Gastroesophageal sphincter (tissue), 4 donors: ENCODE measurements at regions not wholly inside any gene's neighbourhood (a gene's known extent, or its start where the extent isn't known, plus 50 kb on each side); places are given as distances from the start of the nearest gene placed in this dataset.

Experiments
- ATAC-seq: fragments of 150-250 bp; one replicate; pipeline ENCODE4 v1.9.1; 2016; ENCODE audit warnings: mild to moderate bottlenecking, moderate library complexity
- H3K27ac ChIP-seq, 4 donors: fragments of 200-600 bp; sonication (generic) in 3 of 4; 1 replicate in 3 of 4; 2 replicates in 1 of 4; pipeline ENCODE4 v1.5.1; 2016 to 2019
- H3K27me3 ChIP-seq: fragments of 200-600 bp; sonication (generic); one replicate; pipeline ENCODE4 v1.5.1; 2019
- H3K36me3 ChIP-seq, 2 donors: fragments of 200-600 bp; sonication (generic); one replicate each; pipeline ENCODE4 v1.5.1; 2019; ENCODE audit warnings: control low read depth in 1 of 2
- H3K4me1 ChIP-seq, 3 donors: fragments of 200-600 bp; sonication (generic); 1 replicate in 2 of 3; 2 replicates in 1 of 3; pipeline ENCODE4 v1.5.1; 2016 to 2019; ENCODE audit warnings: control low read depth in 2 of 3
- H3K4me3 ChIP-seq, 2 donors: fragments of 200-600 bp; sonication (generic); one replicate each; pipeline ENCODE4 v1.5.1; 2019; ENCODE audit warnings: mild to moderate bottlenecking in 1 of 2, moderate library complexity in 1 of 2
- H3K9me3 ChIP-seq, 3 donors: fragments of 200-600 bp; sonication (generic); one replicate each; pipeline ENCODE4 v1.5.1; 2017 to 2019; ENCODE audit warnings: control low read depth in 2 of 3
- EP300 ChIP-seq: sonication (generic); formaldehyde crosslinking; IDR thresholded peaks from one replicate; pipeline ENCODE4 v1.6.1; 2017; ENCODE audit warnings: antibody characterized with exemption, mild to moderate bottlenecking
- POLR2A ChIP-seq, 2 donors: fragments of 450-650 bp; IDR thresholded peaks; one replicate each; pipeline ENCODE4 v1.6.1; 2017; ENCODE audit warnings: antibody characterized with exemption in 2 of 2, mild to moderate bottlenecking in 2 of 2, moderate library complexity in 1 of 2
- POLR2AphosphoS5 ChIP-seq: sonication (generic); formaldehyde crosslinking; IDR thresholded peaks from one replicate; pipeline ENCODE4 v1.6.1; 2017; ENCODE audit warnings: antibody characterized with exemption
- WGBS, 2 donors: methylation state at CpG; one replicate each; pipeline ENCODE4 v1.1.5; 2018; ENCODE audit warnings: low coverage in 1 of 2; 5-methylcytosine and 5-hydroxymethylcytosine counted together
- TF ChIP-seq, protein P1 (sequence below), 4 experiments: fragments of 200-600 bp in 2 of 4; fragments of 450-650 bp in 2 of 4; sonication (generic) in 1 of 4; IDR thresholded peaks; one replicate each; pipeline ENCODE4 v1.5.1; 2017 to 2019; ENCODE audit warnings: antibody characterized with exemption in 4 of 4, mild to moderate bottlenecking in 2 of 4, moderate library complexity in 2 of 4

DNA sequence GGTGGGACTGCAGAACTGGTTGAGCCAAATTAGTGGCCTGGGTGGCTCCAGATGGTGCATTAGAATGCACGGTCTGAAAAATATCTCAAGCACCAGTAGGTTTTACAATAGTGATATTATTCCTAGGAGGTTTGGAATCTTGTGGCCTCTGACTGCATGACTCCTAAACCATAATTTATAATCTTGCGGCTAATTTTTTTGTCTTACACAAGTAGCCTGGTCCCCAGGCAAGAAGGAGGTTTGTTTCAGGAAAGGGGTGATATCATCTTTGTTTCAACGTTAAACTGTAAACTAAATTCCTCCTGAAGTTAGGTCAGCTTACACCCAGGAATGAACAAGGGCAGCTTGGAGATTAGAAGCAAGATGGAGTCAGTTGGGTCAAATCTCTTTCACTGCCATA is 98.9 kb upstream of the ARL4C start:
- ATAC-seq: no peak
- 67 to 68% methylated on average over 1 to 2 of the region's 3 CpGs for WGBS, 2 donors
- Histone ChIP-seq H3K4me1 (no peaks in the 10 kb centered on the region), H3K4me3 (no peak overlapping the region), H3K9me3 (no peaks in the 10 kb centered on the region), H3K36me3 (no peaks in the 10 kb centered on the region), H3K27me3 (no peaks in the 10 kb centered on the region), H3K27ac (no peak overlapping the region)
- TF ChIP-seq, protein P1, sequence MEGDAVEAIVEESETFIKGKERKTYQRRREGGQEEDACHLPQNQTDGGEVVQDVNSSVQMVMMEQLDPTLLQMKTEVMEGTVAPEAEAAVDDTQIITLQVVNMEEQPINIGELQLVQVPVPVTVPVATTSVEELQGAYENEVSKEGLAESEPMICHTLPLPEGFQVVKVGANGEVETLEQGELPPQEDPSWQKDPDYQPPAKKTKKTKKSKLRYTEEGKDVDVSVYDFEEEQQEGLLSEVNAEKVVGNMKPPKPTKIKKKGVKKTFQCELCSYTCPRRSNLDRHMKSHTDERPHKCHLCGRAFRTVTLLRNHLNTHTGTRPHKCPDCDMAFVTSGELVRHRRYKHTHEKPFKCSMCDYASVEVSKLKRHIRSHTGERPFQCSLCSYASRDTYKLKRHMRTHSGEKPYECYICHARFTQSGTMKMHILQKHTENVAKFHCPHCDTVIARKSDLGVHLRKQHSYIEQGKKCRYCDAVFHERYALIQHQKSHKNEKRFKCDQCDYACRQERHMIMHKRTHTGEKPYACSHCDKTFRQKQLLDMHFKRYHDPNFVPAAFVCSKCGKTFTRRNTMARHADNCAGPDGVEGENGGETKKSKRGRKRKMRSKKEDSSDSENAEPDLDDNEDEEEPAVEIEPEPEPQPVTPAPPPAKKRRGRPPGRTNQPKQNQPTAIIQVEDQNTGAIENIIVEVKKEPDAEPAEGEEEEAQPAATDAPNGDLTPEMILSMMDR (IDR thresholded peaks at IDR 0.05): no peak
- TF ChIP-seq POLR2A (IDR thresholded peaks at IDR 0.05): no peak
- no peak for TF ChIP-seq EP300
- no peak for TF ChIP-seq POLR2AphosphoS5

DNA sequence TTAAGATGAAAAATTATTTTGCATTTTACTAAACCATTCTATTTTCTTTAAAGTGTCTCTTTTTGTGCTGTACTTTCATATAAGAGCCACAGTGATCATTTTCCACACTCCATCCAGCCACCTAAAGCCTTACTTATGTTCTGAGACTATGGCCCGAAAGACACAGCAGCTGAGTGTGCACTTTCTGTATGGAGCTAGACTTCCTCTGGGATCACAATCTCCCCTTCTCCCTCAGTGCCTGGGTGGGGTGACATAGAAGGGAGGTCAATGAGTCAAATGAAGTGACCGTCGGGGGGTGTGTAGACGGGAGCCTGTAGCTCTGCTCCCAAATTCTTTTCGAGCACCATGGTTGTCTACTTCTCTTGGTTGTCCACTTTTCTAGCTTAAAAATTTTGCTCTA is 97.8 kb upstream of the ARL4C start:
- no peak overlapping the region for H3K27ac ChIP-seq
- H3K4me1 ChIP-seq: no peaks in the 10 kb centered on the region
- no peaks in the 10 kb centered on the region for H3K9me3 ChIP-seq
- 100% methylated on average over 2 of the region's 5 CpGs; no CpG with 5 or more reads in 1 of the 2 donors for WGBS, 2 donors
- ATAC-seq: no peak
- H3K36me3 ChIP-seq: no peaks in the 10 kb centered on the region
- H3K27me3 ChIP-seq: no peaks in the 10 kb centered on the region
- TF ChIP-seq POLR2A (IDR thresholded peaks at IDR 0.05): no peak
- TF ChIP-seq, protein P1 (IDR thresholded peaks at IDR 0.05): no peak
- TF ChIP-seq POLR2AphosphoS5: no peak
- no peak for TF ChIP-seq EP300
- H3K4me3 ChIP-seq: no peak overlapping the region

DNA sequence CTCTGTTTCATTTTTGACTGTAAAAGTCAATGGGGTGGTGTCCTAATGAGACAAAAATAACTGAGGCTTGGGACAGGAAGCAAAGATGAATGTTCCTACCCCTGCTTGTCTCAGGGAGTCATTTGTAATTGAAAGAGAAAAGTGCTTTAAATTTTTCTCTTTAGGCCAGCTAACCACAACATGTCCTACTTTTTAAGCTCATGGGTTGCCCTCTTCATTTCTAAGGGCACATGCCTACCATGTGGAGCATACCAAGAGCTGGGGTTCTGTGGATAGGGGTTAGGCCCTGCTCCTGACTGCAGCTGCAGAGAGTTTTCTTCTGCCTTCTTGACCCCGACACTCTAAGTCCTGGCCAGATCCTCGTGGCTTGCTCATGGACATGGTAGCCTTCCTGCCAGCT is 96.8 kb upstream of the ARL4C start:
- H3K4me3 ChIP-seq: no peak overlapping the region
- no peak overlapping the region for H3K27ac ChIP-seq
- no peaks in the 10 kb centered on the region for H3K27me3 ChIP-seq
- no peak for ATAC-seq
- WGBS, 2 donors: 50% methylated on average over 2 of the region's 2 CpGs; no CpG with 5 or more reads in 1 of the 2 donors
- no peak for TF ChIP-seq POLR2AphosphoS5
- TF ChIP-seq EP300: no peak
- no peak for TF ChIP-seq POLR2A (IDR thresholded peaks at IDR 0.05)
- no peaks in the 10 kb centered on the region for H3K36me3 ChIP-seq
- H3K4me1 ChIP-seq: no peaks in the 10 kb centered on the region
- no peaks in the 10 kb centered on the region for H3K9me3 ChIP-seq

DNA sequence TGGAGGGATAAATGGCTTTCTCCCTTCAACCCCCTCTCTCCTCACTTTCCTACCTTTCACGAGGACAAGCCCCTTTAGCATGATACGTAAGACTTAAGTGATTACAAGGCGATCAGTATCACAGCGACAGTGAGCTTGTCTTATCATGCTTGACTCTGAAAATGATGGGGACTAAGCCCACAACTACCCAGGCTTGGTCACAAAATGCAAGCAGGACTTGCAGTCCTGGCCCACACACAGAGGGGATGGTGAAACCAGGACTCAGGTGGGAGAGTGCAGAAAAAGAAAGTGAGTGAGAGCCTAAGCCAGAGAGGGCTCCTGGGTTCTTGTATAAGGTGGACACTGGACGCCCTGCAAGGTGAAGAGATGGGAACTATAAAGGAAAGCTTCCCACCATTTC is 95.7 kb upstream of the ARL4C start:
- no peak for ATAC-seq
- TF ChIP-seq POLR2AphosphoS5 (no peak), EP300 (no peak)
- Histone ChIP-seq H3K9me3 (no peaks in the 10 kb centered on the region), H3K4me1 (no peaks in the 10 kb centered on the region), H3K36me3 (no peaks in the 10 kb centered on the region), H3K27ac (no peak overlapping the region), H3K4me3 (no peak overlapping the region), H3K27me3 (no peaks in the 10 kb centered on the region)
- 89 to 96% methylated on average over 1 to 3 of the region's 5 CpGs for WGBS, 2 donors

DNA sequence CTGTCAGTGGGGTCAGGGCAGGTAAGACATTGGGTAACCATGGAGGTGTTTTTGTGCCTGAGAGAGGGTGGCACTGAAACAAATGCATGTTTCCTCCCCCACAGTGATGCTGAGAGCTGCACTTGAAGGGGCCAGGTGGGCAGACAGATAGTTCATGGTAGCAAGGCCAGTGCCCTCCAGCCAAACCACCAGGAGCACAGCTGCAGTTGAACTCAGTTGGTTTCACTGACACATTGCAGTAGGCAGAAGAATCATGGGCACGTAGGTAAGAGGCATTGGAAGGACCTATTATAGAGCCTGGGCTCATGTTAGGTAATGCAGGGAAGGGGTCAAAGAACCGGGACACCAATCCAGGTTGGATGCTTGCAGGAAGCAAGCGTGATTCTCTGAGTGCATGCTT is 93.2 kb upstream of the ARL4C start:
- TF ChIP-seq, protein P1 (IDR thresholded peaks at IDR 0.05): no peak
- TF ChIP-seq POLR2AphosphoS5: no peak
- no peak for TF ChIP-seq EP300
- no peak for TF ChIP-seq POLR2A (IDR thresholded peaks at IDR 0.05)
- no peaks in the 10 kb centered on the region for H3K4me1 ChIP-seq
- WGBS, 2 donors: 64 to 86% methylated on average over 1 to 3 of the region's 3 CpGs
- ATAC-seq: no peak
- H3K4me3 ChIP-seq: no peak overlapping the region
- no peaks in the 10 kb centered on the region for H3K36me3 ChIP-seq
- no peak overlapping the region for H3K27ac ChIP-seq
- H3K9me3 ChIP-seq: no peaks in the 10 kb centered on the region
- no peaks in the 10 kb centered on the region for H3K27me3 ChIP-seq

DNA sequence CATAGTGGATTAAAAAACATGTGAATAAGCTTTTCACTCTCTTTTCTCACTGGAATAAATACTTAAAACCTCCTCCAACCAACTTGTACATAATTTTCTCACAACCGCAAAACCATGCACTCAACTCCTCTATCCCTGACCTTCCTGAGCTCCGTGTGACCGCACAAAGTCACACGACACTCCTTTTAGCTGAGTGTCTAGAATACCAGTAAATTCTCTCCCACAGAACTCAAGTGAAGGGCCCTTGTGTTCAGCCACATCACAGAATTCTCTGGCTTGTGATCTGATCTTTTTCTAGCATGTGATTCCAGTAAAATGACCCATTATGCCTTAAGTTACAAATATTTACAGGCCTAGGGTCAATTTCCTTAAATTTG is 91.2 kb upstream of the ARL4C start:
- WGBS, 2 donors: 88 to 97% methylated on average over 4 of the region's 4 CpGs

More for the DNA sequence above, 91.2 kb upstream of the ARL4C start:
- Histone ChIP-seq H3K9me3 (no peaks in the 10 kb centered on the region), H3K4me3 (no peak overlapping the region), H3K27me3 (peaks cover 5% of the 10 kb centered on the region), H3K27ac (no peak overlapping the region), H3K36me3 (no peaks in the 10 kb centered on the region), H3K4me1 (no peaks in the 10 kb centered on the region)
- TF ChIP-seq POLR2A (IDR thresholded peaks at IDR 0.05): no peak
- ATAC-seq: no peak
